ENCODE measurements at regions not wholly inside any gene's neighbourhood (a gene's known extent, or its start where the extent isn't known, plus 50 kb on each side); places are given as distances from the start of the nearest gene placed in this dataset.

- TF ChIP-seq, protein P1, sequence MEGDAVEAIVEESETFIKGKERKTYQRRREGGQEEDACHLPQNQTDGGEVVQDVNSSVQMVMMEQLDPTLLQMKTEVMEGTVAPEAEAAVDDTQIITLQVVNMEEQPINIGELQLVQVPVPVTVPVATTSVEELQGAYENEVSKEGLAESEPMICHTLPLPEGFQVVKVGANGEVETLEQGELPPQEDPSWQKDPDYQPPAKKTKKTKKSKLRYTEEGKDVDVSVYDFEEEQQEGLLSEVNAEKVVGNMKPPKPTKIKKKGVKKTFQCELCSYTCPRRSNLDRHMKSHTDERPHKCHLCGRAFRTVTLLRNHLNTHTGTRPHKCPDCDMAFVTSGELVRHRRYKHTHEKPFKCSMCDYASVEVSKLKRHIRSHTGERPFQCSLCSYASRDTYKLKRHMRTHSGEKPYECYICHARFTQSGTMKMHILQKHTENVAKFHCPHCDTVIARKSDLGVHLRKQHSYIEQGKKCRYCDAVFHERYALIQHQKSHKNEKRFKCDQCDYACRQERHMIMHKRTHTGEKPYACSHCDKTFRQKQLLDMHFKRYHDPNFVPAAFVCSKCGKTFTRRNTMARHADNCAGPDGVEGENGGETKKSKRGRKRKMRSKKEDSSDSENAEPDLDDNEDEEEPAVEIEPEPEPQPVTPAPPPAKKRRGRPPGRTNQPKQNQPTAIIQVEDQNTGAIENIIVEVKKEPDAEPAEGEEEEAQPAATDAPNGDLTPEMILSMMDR (IDR thresholded peaks at IDR 0.05; ENCODE audit: low read depth, low read length, missing control alignments): no peak
- H3K4me3 ChIP-seq (ENCODE audit: low read depth, low read length): no peak overlapping the region
- in situ Hi-C loops (cut with HindIII; ENCODE audit: low sequenced_read_pairs): no loop called here
- DNase-seq (ENCODE audit: low read depth): no peak
Measured at GRCh38 chr2:176614049-176614448, 344.8 kb downstream of the MTX2 start.

- H3K4me3 ChIP-seq (ENCODE audit: low read depth, low read length): no peak overlapping the region
- DNase-seq (ENCODE audit: low read depth): no peak
- TF ChIP-seq, protein P1 (IDR thresholded peaks at IDR 0.05; ENCODE audit: low read depth, low read length, missing control alignments): no peak
- in situ Hi-C loops (cut with HindIII; ENCODE audit: low sequenced_read_pairs): no loop called here
Measured at GRCh38 chr2:176614930-176615329, 345.7 kb downstream of the MTX2 start.

- TF ChIP-seq, protein P1 (IDR thresholded peaks at IDR 0.05; ENCODE audit: low read depth, low read length, missing control alignments): no peak
- in situ Hi-C loops (cut with HindIII; ENCODE audit: low sequenced_read_pairs): no loop called here
Measured at GRCh38 chr2:176619504-176619903, 350.3 kb downstream of the MTX2 start.

DNA sequence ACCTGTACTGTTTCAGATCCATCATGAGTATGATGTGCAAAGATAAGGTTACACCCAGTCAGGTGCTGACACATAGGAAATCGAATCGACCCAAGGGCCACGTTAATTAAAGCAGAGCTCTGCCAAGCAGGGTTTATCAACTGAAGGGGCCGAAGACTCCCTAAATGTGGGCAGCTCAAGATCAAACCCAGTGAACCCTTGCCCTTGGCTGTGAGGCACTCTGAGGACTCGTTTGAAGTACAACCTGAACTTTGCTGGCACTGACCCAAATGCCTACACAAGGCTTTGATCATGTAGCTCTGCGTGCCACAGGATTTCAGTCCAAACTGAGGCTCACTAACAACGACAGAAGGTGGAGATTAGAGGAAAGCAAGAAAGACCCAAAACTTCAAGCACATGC lies 352.1 kb downstream of the MTX2 start:
- H3K4me3 ChIP-seq (ENCODE audit: low read depth, low read length): no peak overlapping the region
- TF ChIP-seq, protein P1 (IDR thresholded peaks at IDR 0.05; ENCODE audit: low read depth, low read length, missing control alignments): no peak
- in situ Hi-C loops (cut with HindIII; ENCODE audit: low sequenced_read_pairs): no loop called here
- DNase-seq (ENCODE audit: low read depth): no peak

More at GRCh38 chr2:176619504-176619903, 350.3 kb downstream of the MTX2 start:
- H3K4me3 ChIP-seq (ENCODE audit: low read depth, low read length): no peak overlapping the region
- no peak for DNase-seq (ENCODE audit: low read depth)

- DNase-seq (ENCODE audit: low read depth): no peak
- no peak overlapping the region for H3K4me3 ChIP-seq (ENCODE audit: low read depth, low read length)
- in situ Hi-C loops (cut with HindIII; ENCODE audit: low sequenced_read_pairs): no loop called here
- TF ChIP-seq, protein P1 (IDR thresholded peaks at IDR 0.05; ENCODE audit: low read depth, low read length, missing control alignments): no peak
Measured at GRCh38 chr2:176622792-176623191, 353.6 kb downstream of the MTX2 start.

DNA sequence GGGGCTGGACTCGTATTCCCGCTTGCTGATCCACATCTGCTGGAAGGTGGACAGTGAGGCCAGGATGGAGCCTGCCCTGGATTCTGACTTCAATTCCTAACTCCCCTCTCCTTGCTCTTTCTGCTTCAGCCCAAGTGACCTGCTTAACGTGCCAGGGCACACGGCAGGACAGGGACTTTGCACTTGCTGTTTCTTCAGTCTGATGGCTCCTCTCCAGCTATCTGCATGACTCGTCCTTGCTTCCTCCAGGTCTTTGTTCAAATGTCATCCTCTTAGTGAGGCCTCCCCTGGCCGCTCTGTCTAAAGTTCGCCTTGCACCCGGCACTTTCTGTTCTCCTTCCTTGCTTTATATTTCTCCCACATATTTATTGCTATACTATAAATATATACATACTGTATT lies 357.6 kb downstream of the MTX2 start:
- in situ Hi-C loops (cut with HindIII; ENCODE audit: low sequenced_read_pairs): no loop called here
- TF ChIP-seq, protein P1 (IDR thresholded peaks at IDR 0.05; ENCODE audit: low read depth, low read length, missing control alignments): no peak
- no peak for DNase-seq (ENCODE audit: low read depth)

GRCh38 chr2:176628438-176628837 lies 359.2 kb downstream of the MTX2 start:
- H3K4me3 ChIP-seq (ENCODE audit: low read depth, low read length): no peak overlapping the region
- DNase-seq (ENCODE audit: low read depth): no peak
- in situ Hi-C loops (cut with HindIII; ENCODE audit: low sequenced_read_pairs): no loop called here
- TF ChIP-seq, protein P1 (IDR thresholded peaks at IDR 0.05; ENCODE audit: low read depth, low read length, missing control alignments): no peak

More for the DNA sequence above, 357.6 kb downstream of the MTX2 start:
- H3K4me3 ChIP-seq (ENCODE audit: low read depth, low read length): no peak overlapping the region

Measured in astrocyte of the cerebellum (primary cell).